OCI-LY7 (cell line): ENCODE measurements at regions not wholly inside any gene's neighbourhood (a gene's known extent, or its start where the extent isn't known, plus 50 kb on each side); places are given as distances from the start of the nearest gene placed in this dataset.

Experiments used
- BruUV-seq: library from RNA; stranded (reverse); fragments of 400-500 nt; replicated peaks from 2 replicates; lab custom pipeline; 2021; lab: Mats Ljungman, UMichigan
- CTCF ChIA-PET: fragments of 300-600 bp; sonication (Branson Sonifier 250); formaldehyde crosslinking; loops from one replicate; lab custom pipeline; 2022; ENCODE audit warnings: antibody characterized with exemption; ENCODE audit not compliant: unreplicated experiment; lab: Charles Lee
- POLR2A ChIA-PET: fragments of 300-600 bp; sonication (Branson Sonifier 250); formaldehyde crosslinking; loops from one replicate; lab custom pipeline; 2022; ENCODE audit warnings: antibody characterized with exemption; lab: Charles Lee
- DNase-seq: peaks from one replicate; pipeline ENCODE4 v3.0.0-alpha.2; 2015; ENCODE audit warnings: low spot score
- H2AFZ ChIP-seq: fragments of 200-600 bp; sonication (generic), shearing (Covaris generic); 2 replicates; pipeline ENCODE4 v1.6.1; 2014; ENCODE audit warnings: mild to moderate bottlenecking, antibody characterized with exemption, low read length, moderate library complexity
- H3K27ac ChIP-seq: fragments of 200-600 bp; sonication (generic); 2 replicates; pipeline ENCODE4 v1.5.1; 2014; ENCODE audit warnings: mixed run types, low read depth, mild to moderate bottlenecking, moderate library complexity, low read length, inconsistent platforms; ENCODE audit not compliant: poor library complexity, severe bottlenecking
- H3K36me3 ChIP-seq: fragments of 200-600 bp; sonication (generic); 2 replicates; pipeline ENCODE4 v1.6.1; 2014; ENCODE audit warnings: mild to moderate bottlenecking, antibody characterized with exemption, low read length, moderate library complexity, mixed read lengths; ENCODE audit not compliant: insufficient read depth
- H3K4me1 ChIP-seq: fragments of 200-600 bp; sonication (generic); 2 replicates; pipeline ENCODE4 v1.5.1; 2014; ENCODE audit warnings: mild to moderate bottlenecking, low read length; ENCODE audit not compliant: insufficient read depth, poor library complexity, severe bottlenecking
- H3K4me2 ChIP-seq: fragments of 200-600 bp; sonication (generic); 2 replicates; pipeline ENCODE4 v1.6.1; 2014; ENCODE audit warnings: mild to moderate bottlenecking, low read length
- H3K4me3 ChIP-seq: fragments of 200-600 bp; sonication (generic); 2 replicates; pipeline ENCODE4 v1.5.1; 2014; ENCODE audit warnings: mild to moderate bottlenecking, low read depth, low read length; ENCODE audit not compliant: poor library complexity, severe bottlenecking
- H3K79me2 ChIP-seq: fragments of 200-600 bp; sonication (generic); 2 replicates; pipeline ENCODE4 v1.6.1; 2016; ENCODE audit warnings: low read depth, mild to moderate bottlenecking, low read length, moderate library complexity, mixed read lengths; ENCODE audit not compliant: insufficient read depth
- H3K9me2 ChIP-seq: fragments of 200-600 bp; sonication (generic); 2 replicates; pipeline ENCODE4 v1.6.1; 2016; ENCODE audit warnings: mild to moderate bottlenecking, low read length, mixed read lengths; ENCODE audit not compliant: insufficient read depth
- H3K9me3 ChIP-seq: fragments of 200-600 bp; sonication (generic); 2 replicates; pipeline ENCODE4 v1.6.1; 2014; ENCODE audit warnings: mild to moderate bottlenecking, mixed run types, low read length, mixed read lengths
- H4K20me1 ChIP-seq: fragments of 200-600 bp; sonication (generic); 2 replicates; pipeline ENCODE4 v1.6.1; 2014; ENCODE audit warnings: mild to moderate bottlenecking, antibody characterized with exemption, low read length, moderate library complexity, mixed read lengths; ENCODE audit not compliant: insufficient read depth
- CTCF ChIP-seq: fragments of 200-600 bp; sonication (generic); conservative IDR thresholded peaks from 2 replicates; pipeline ENCODE4 v1.5.1; 2014; ENCODE audit warnings: mild to moderate bottlenecking, antibody characterized with exemption, low read length, moderate library complexity, mixed read lengths
- EZH2phosphoT487 ChIP-seq: fragments of 200-600 bp; sonication (generic); IDR thresholded peaks from 2 replicates; pipeline ENCODE4 v1.6.1; 2018; ENCODE audit warnings: low read depth, borderline replicate concordance, mild to moderate bottlenecking, mixed run types, antibody characterized with exemption, low read length, moderate library complexity, mixed read lengths
- intact Hi-C: fragments of 100-400 bp; cut with micrococcal nuclease; formaldehyde crosslinking; loops from one replicate; pipeline ENCODE4 v1.10.0; 2022; ENCODE audit not compliant: unreplicated experiment

- Histone ChIP-seq H3K4me2 (no peak overlapping the region), H3K9me2 (no peaks in the 10 kb centered on the region), H4K20me1 (no peaks in the 10 kb centered on the region), H3K4me3 (no peak overlapping the region), H3K36me3 (no peaks in the 10 kb centered on the region), H3K4me1 (no peaks in the 10 kb centered on the region), H2AFZ (no peak overlapping the region), H3K9me3 (no peaks in the 10 kb centered on the region), H3K79me2 (no peaks in the 10 kb centered on the region), H3K27ac (no peak overlapping the region)
- TF ChIP-seq CTCF (no peak), EZH2phosphoT487 (no peak)
- DNase-seq: no peak
- BruUV-seq: no TSS peak
- ChIA-PET CTCF (no interaction called here), POLR2A (interaction anchor here (0.7 kb wide), 1 partner anchor 205 kb away, joined by 3 read pairs; no protein-coding TSS in a partner anchor)
- intact Hi-C loops: no loop called here
These were observed 246.1 kb downstream of the SHQ1 start for GRCh38 chr3:72601983-72602750.

GRCh38 chr3:72601060-72601459 is 247.2 kb downstream of the SHQ1 start:
- Histone ChIP-seq H4K20me1 (no peaks in the 10 kb centered on the region), H3K4me1 (no peaks in the 10 kb centered on the region), H3K4me2 (no peak overlapping the region), H3K9me3 (no peaks in the 10 kb centered on the region), H3K79me2 (no peaks in the 10 kb centered on the region), H2AFZ (no peak overlapping the region), H3K4me3 (no peak overlapping the region), H3K36me3 (no peaks in the 10 kb centered on the region), H3K9me2 (no peaks in the 10 kb centered on the region), H3K27ac (no peak overlapping the region)
- ChIA-PET CTCF (no interaction called here), POLR2A (interaction anchor here (0.7 kb wide), 1 partner anchor 50 kb away, joined by 3 read pairs; no protein-coding TSS in a partner anchor)
- DNase-seq: no peak
- intact Hi-C loops: no loop called here
- BruUV-seq: no TSS peak
- no peak for TF ChIP-seq CTCF
- no peak for TF ChIP-seq EZH2phosphoT487

- Histone ChIP-seq H3K27ac (no peak overlapping the region), H4K20me1 (no peaks in the 10 kb centered on the region), H3K9me3 (no peaks in the 10 kb centered on the region), H3K4me3 (no peak overlapping the region), H3K79me2 (no peaks in the 10 kb centered on the region), H3K4me1 (no peaks in the 10 kb centered on the region), H2AFZ (no peak overlapping the region), H3K9me2 (no peaks in the 10 kb centered on the region), H3K36me3 (no peaks in the 10 kb centered on the region), H3K4me2 (no peak overlapping the region)
- intact Hi-C loops: no loop called here
- DNase-seq: no peak
- no TSS peak for BruUV-seq
- TF ChIP-seq EZH2phosphoT487 (no peak), CTCF (no peak)
- ChIA-PET POLR2A (interaction anchor here (0.6 kb wide), 1 partner anchor 93 kb away, joined by 4 read pairs; no protein-coding TSS in a partner anchor), CTCF (no interaction called here)
These were observed 250.5 kb downstream of the SHQ1 start for GRCh38 chr3:72597756-72598195.
